C4-2B (cell line): ENCODE measurements at regions not wholly inside any gene's neighbourhood (a gene's known extent, or its start where the extent isn't known, plus 50 kb on each side); places are given as distances from the start of the nearest gene placed in this dataset.

Experiments used
- H3K27ac ChIP-seq: fragments of 450-650 bp; 2 replicates; pipeline ENCODE4 v1.5.1; 2017
- CTCF ChIP-seq: fragments of 450-650 bp; conservative IDR thresholded peaks from 2 replicates; pipeline ENCODE4 v1.5.1; 2017; ENCODE audit warnings: mild to moderate bottlenecking
- ZFX ChIP-seq: fragments of 450-650 bp; IDR thresholded peaks from 2 replicates; pipeline ENCODE4 v1.6.1; 2017

DNA sequence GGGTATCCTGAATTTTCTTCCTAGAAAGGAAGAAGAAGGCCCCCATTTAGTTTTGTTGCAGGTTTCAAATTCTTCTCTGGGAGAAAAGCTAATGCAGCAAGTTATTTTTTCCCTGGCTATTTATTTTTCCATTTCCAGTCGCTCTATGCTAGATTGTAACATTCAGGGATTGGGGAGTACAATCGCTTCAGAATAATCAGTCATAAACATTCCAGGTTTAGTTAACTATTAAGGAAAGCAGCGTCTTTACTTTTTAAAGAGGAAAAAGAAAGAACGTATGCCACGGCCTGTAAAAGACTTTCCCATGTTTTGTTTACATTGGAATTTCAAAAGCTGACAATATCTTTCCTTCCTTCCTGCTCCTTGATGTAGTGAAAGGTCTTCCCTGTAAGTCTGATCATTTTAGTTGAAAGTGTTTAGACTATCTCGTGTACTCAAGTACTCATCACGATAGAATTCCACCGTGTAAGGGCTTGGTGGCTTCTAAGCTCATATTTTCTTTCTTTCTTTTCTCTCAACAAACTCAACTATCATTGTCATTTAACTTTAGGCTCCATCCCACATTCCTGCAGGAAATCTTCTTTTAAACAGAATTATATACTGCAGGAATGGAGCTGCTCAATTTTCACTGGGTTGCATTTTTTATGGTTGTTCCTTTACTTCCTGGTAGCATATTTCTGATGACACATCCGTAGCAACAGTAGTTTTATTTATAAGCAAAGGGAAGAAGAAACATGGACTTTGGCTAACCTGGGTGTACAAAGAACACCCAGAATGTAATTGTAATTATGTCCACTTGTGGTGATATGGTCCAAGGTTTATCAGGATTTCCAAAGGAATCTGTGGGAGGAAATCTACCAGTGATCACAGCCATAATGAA lies 213.1 kb upstream of the FAT1 start:
- 0 out of 2 replicates have a peak overlapping the region, but pooled peaks have one; percentile 32 for H3K27ac ChIP-seq
- TF ChIP-seq ZFX (no peak), CTCF (peak; percentile 23)

GRCh38 chr4:186939226-186939625 lies 215.6 kb upstream of the FAT1 start:
- no peak for TF ChIP-seq CTCF
- TF ChIP-seq ZFX: no peak
- H3K27ac ChIP-seq: no peak overlapping the region

- no peak for TF ChIP-seq ZFX
- no peak for TF ChIP-seq CTCF
- H3K27ac ChIP-seq: no peak overlapping the region
Measured at GRCh38 chr4:186939766-186940165, 216.1 kb upstream of the FAT1 start.

GRCh38 chr4:186940476-186940875 lies 216.8 kb upstream of the FAT1 start:
- TF ChIP-seq CTCF (no peak), ZFX (no peak)
- no peak overlapping the region for H3K27ac ChIP-seq

- TF ChIP-seq ZFX (no peak), CTCF (no peak)
- no peak overlapping the region for H3K27ac ChIP-seq
Measured at GRCh38 chr4:186942758-186943377, 219.2 kb upstream of the FAT1 start.

GRCh38 chr4:186943411-186943810 lies 219.8 kb upstream of the FAT1 start:
- H3K27ac ChIP-seq: no peak overlapping the region
- TF ChIP-seq CTCF: no peak
- TF ChIP-seq ZFX: no peak

- TF ChIP-seq ZFX (no peak), CTCF (no peak)
Measured at GRCh38 chr4:186946136-186946535, 222.5 kb upstream of the FAT1 start.

More at GRCh38 chr4:186946136-186946535, 222.5 kb upstream of the FAT1 start:
- H3K27ac ChIP-seq: no peak overlapping the region
